HG02973 (cell line): ENCODE measurements at regions not wholly inside any gene's neighbourhood (a gene's known extent, or its start where the extent isn't known, plus 50 kb on each side); places are given as distances from the start of the nearest gene placed in this dataset.
"Not testable (repeated sequence)": the region's sequence is repeated elsewhere in the genome, so short reads cannot be mapped to it uniquely, and the experiment has no call there.

Source experiments
- ATAC-seq: cut with Tn5 transposase; IDR thresholded peaks from one replicate; pipeline ENCODE4 v1.9.1; 2021; ENCODE audit warnings: moderate library complexity; ENCODE audit not compliant: unreplicated experiment

- ATAC-seq = no peak
Measured at GRCh38 chr5:165015126-165015525, 1509.7 kb downstream of the MAT2B start.

- no peak for ATAC-seq
Measured at GRCh38 chr5:165015547-165015946, 1510.1 kb downstream of the MAT2B start.

- ATAC-seq = no peak
Measured at GRCh38 chr5:165026971-165027370, 1521.6 kb downstream of the MAT2B start.

- ATAC-seq = no peak
Measured at GRCh38 chr5:165028356-165028755, 1522.9 kb downstream of the MAT2B start.

GRCh38 chr5:165029099-165029870 lies 1523.9 kb downstream of the MAT2B start:
- no peak for ATAC-seq

GRCh38 chr5:165030971-165031370 lies 1525.6 kb downstream of the MAT2B start:
- no peak for ATAC-seq

GRCh38 chr5:165031371-165031770 lies 1526.0 kb downstream of the MAT2B start:
- ATAC-seq = no peak

GRCh38 chr5:165035520-165035919 lies 1530.1 kb downstream of the MAT2B start:
- no peak for ATAC-seq

GRCh38 chr5:165039748-165040147 lies 1534.3 kb downstream of the MAT2B start:
- ATAC-seq = no peak

GRCh38 chr5:165045941-165046340 lies 1540.5 kb downstream of the MAT2B start:
- ATAC-seq = not testable (repeated sequence)

- no peak for ATAC-seq
Measured at GRCh38 chr5:165055476-165055875, 1550.1 kb downstream of the MAT2B start.

- ATAC-seq = no peak
Measured at GRCh38 chr5:165057145-165057544, 1551.7 kb downstream of the MAT2B start.

- ATAC-seq = no peak
Measured at GRCh38 chr5:165066751-165067385, 1561.4 kb downstream of the MAT2B start.

- ATAC-seq = no peak
Measured at GRCh38 chr5:165076686-165077085, 1571.3 kb downstream of the MAT2B start.

GRCh38 chr5:165079389-165079788 lies 1574.0 kb downstream of the MAT2B start:
- ATAC-seq = no peak

- ATAC-seq = no peak
Measured at GRCh38 chr5:165083394-165083793, 1578.0 kb downstream of the MAT2B start.

- no peak for ATAC-seq
Measured at GRCh38 chr5:165086465-165086864, 1581.0 kb downstream of the MAT2B start.

GRCh38 chr5:165094782-165095181 lies 1589.4 kb downstream of the MAT2B start:
- ATAC-seq = no peak

- ATAC-seq = no peak
Measured at GRCh38 chr5:165101709-165102108, 1596.3 kb downstream of the MAT2B start.

- ATAC-seq = no peak
Measured at GRCh38 chr5:165104611-165105010, 1599.2 kb downstream of the MAT2B start.

- no peak for ATAC-seq
Measured at GRCh38 chr5:165108809-165109208, 1603.4 kb downstream of the MAT2B start.

GRCh38 chr5:165119175-165119574 lies 1613.8 kb downstream of the MAT2B start:
- no peak for ATAC-seq

GRCh38 chr5:165126598-165126997 lies 1621.2 kb downstream of the MAT2B start:
- ATAC-seq = no peak
